Smooth muscle cell (in vitro differentiated cells): ENCODE measurements at regions not wholly inside any gene's neighbourhood (a gene's known extent, or its start where the extent isn't known, plus 50 kb on each side); places are given as distances from the start of the nearest gene placed in this dataset.
A peak's percentile ranks its signal among the peaks of the same experiment; 100 is the strongest.

Experiments
- DNase-seq: peaks from one replicate; lab custom pipeline; 2025; ENCODE audit not compliant: unreplicated experiment; lab: John Stamatoyannopoulos, UW
- H2AFZ ChIP-seq: fragments of 200-600 bp; sonication (generic); 2 replicates; pipeline ENCODE4 v1.6.0; 2016; ENCODE audit warnings: antibody characterized with exemption, low read depth, mild to moderate bottlenecking
- H3F3A ChIP-seq: fragments of 200-600 bp; sonication (generic); 2 replicates; pipeline ENCODE4 v1.6.0; 2017; ENCODE audit warnings: antibody characterized with exemption, low read depth
- H3K27ac ChIP-seq: fragments of 200-600 bp; sonication (generic); 2 replicates; pipeline ENCODE4 v1.5.1; 2016; ENCODE audit warnings: low read depth, mild to moderate bottlenecking
- H3K27me3 ChIP-seq: fragments of 200-600 bp; sonication (generic); 2 replicates; pipeline ENCODE4 v1.6.1; 2016; ENCODE audit warnings: low read depth, mild to moderate bottlenecking
- H3K36me3 ChIP-seq: fragments of 200-600 bp; sonication (generic); 2 replicates; pipeline ENCODE4 v1.5.1; 2016; ENCODE audit warnings: low read depth
- H3K4me1 ChIP-seq: fragments of 200-600 bp; sonication (generic); 2 replicates; pipeline ENCODE4 v1.5.1; 2016; ENCODE audit warnings: low read depth
- H3K4me2 ChIP-seq: fragments of 200-600 bp; sonication (generic); 2 replicates; pipeline ENCODE4 v1.6.0; 2016; ENCODE audit warnings: mild to moderate bottlenecking
- H3K4me3 ChIP-seq: fragments of 200-600 bp; sonication (generic); 2 replicates; pipeline ENCODE4 v1.5.1; 2016; ENCODE audit warnings: mild to moderate bottlenecking
- H3K79me2 ChIP-seq: fragments of 200-600 bp; sonication (generic); 2 replicates; pipeline ENCODE4 v1.6.0; 2016; ENCODE audit warnings: low read depth, mild to moderate bottlenecking
- H3K9ac ChIP-seq: fragments of 200-600 bp; sonication (generic); 2 replicates; pipeline ENCODE4 v1.6.0; 2016; ENCODE audit warnings: low read depth
- H3K9me3 ChIP-seq: fragments of 200-600 bp; sonication (generic); replicated peaks from 2 replicates; pipeline ENCODE4 v1.5.1; 2016; ENCODE audit warnings: low read depth
- H4K20me1 ChIP-seq: fragments of 200-600 bp; sonication (generic); 2 replicates; pipeline ENCODE4 v1.6.0; 2016; ENCODE audit warnings: low read depth
- WGBS: methylation state at CpG from one replicate; pipeline ENCODE4 v1.1.7; 2016; ENCODE audit warnings: low lambda C conversion rate; 5-methylcytosine and 5-hydroxymethylcytosine counted together
- TF ChIP-seq, protein P1 (sequence below): fragments of 200-600 bp; sonication (generic); IDR thresholded peaks from 2 replicates; pipeline ENCODE4 v1.5.1; 2017; ENCODE audit warnings: borderline replicate concordance, mild to moderate bottlenecking, antibody characterized with exemption; ENCODE audit not compliant: insufficient read depth, poor library complexity, severe bottlenecking

- Histone ChIP-seq H3K79me2 (no peaks in the 10 kb centered on the region), H3K4me1 (no peaks in the 10 kb centered on the region), H3K36me3 (no peaks in the 10 kb centered on the region), H3K9ac (no peak overlapping the region), H3K4me3 (no peak overlapping the region), H4K20me1 (no peaks in the 10 kb centered on the region), H3F3A (no peaks in the 10 kb centered on the region), H3K4me2 (no peak overlapping the region), H3K27me3 (no peaks in the 10 kb centered on the region), H3K27ac (no peak overlapping the region), H3K9me3 (no peaks in the 10 kb centered on the region), H2AFZ (peak overlapping the region; percentile 65)
- 74% methylated on average over 2 of the region's 2 CpGs for WGBS
- no peak for DNase-seq
- TF ChIP-seq, protein P1, sequence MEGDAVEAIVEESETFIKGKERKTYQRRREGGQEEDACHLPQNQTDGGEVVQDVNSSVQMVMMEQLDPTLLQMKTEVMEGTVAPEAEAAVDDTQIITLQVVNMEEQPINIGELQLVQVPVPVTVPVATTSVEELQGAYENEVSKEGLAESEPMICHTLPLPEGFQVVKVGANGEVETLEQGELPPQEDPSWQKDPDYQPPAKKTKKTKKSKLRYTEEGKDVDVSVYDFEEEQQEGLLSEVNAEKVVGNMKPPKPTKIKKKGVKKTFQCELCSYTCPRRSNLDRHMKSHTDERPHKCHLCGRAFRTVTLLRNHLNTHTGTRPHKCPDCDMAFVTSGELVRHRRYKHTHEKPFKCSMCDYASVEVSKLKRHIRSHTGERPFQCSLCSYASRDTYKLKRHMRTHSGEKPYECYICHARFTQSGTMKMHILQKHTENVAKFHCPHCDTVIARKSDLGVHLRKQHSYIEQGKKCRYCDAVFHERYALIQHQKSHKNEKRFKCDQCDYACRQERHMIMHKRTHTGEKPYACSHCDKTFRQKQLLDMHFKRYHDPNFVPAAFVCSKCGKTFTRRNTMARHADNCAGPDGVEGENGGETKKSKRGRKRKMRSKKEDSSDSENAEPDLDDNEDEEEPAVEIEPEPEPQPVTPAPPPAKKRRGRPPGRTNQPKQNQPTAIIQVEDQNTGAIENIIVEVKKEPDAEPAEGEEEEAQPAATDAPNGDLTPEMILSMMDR, result no peak
These were observed 847.1 kb upstream of the MBL2 start for GRCh38 chr10:53619671-53620070.

GRCh38 chr10:53607691-53608090 is 835.1 kb upstream of the MBL2 start:
- 35% methylated on average over 3 of the region's 3 CpGs for WGBS
- peaks cover 4% of the 10 kb centered on the region for H3K4me1 ChIP-seq
- H3K9me3 ChIP-seq, result no peaks in the 10 kb centered on the region
- H3K27ac ChIP-seq, result peak overlapping the region; percentile 7
- no peak overlapping the region for H3K9ac ChIP-seq
- peak overlapping the region; percentile 13 for H3K4me2 ChIP-seq
- H2AFZ ChIP-seq, result peak overlapping the region; percentile 90
- H3K27me3 ChIP-seq, result no peaks in the 10 kb centered on the region
- TF ChIP-seq, protein P1, result no peak
- H3F3A ChIP-seq, result no peaks in the 10 kb centered on the region
- no peaks in the 10 kb centered on the region for H4K20me1 ChIP-seq
- no peak for DNase-seq
- H3K79me2 ChIP-seq, result no peaks in the 10 kb centered on the region
- H3K4me3 ChIP-seq, result no peak overlapping the region
- no peaks in the 10 kb centered on the region for H3K36me3 ChIP-seq

- H4K20me1 ChIP-seq, result no peaks in the 10 kb centered on the region
- no peaks in the 10 kb centered on the region for H3K9me3 ChIP-seq
- DNase-seq, result no peak
- no peak overlapping the region for H3K4me3 ChIP-seq
- peak overlapping the region; percentile 13 for H3K4me2 ChIP-seq
- H3K79me2 ChIP-seq, result no peaks in the 10 kb centered on the region
- TF ChIP-seq, protein P1, result no peak
- H3K4me1 ChIP-seq, result peaks cover 4% of the 10 kb centered on the region
- 31% methylated on average over 3 of the region's 3 CpGs for WGBS
- no peak overlapping the region for H3K9ac ChIP-seq
- no peaks in the 10 kb centered on the region for H3F3A ChIP-seq
- H3K36me3 ChIP-seq, result no peaks in the 10 kb centered on the region
- peak overlapping the region; percentile 7 for H3K27ac ChIP-seq
- H2AFZ ChIP-seq, result peak overlapping the region; percentile 90
- H3K27me3 ChIP-seq, result no peaks in the 10 kb centered on the region
These were observed 834.4 kb upstream of the MBL2 start for GRCh38 chr10:53606981-53607380.

GRCh38 chr10:53601260-53601875 is 828.8 kb upstream of the MBL2 start:
- Histone ChIP-seq H4K20me1 (no peaks in the 10 kb centered on the region), H3K4me2 (peak overlapping the region; percentile 66), H3K36me3 (no peaks in the 10 kb centered on the region), H3K27me3 (no peaks in the 10 kb centered on the region), H3K9me3 (no peaks in the 10 kb centered on the region), H3K9ac (no peak overlapping the region), H3K4me1 (peaks cover 24% of the 10 kb centered on the region), H3F3A (peaks cover 8% of the 10 kb centered on the region), H3K79me2 (no peaks in the 10 kb centered on the region), H2AFZ (peak overlapping the region; percentile 82), H3K4me3 (no peak overlapping the region), H3K27ac (no peak overlapping the region)
- TF ChIP-seq, protein P1, result peak; percentile 92
- WGBS, result 22% methylated on average over 11 of the region's 11 CpGs
- DNase-seq, result no peak
